GM19025 (cell line): ENCODE measurements at regions not wholly inside any gene's neighbourhood (a gene's known extent, or its start where the extent isn't known, plus 50 kb on each side); places are given as distances from the start of the nearest gene placed in this dataset.

Experiments
- ATAC-seq: cut with Tn5 transposase; IDR thresholded peaks from one replicate; pipeline ENCODE4 v1.9.1; 2021; ENCODE audit warnings: mild to moderate bottlenecking, low read depth, moderate library complexity; ENCODE audit not compliant: unreplicated experiment

DNA sequence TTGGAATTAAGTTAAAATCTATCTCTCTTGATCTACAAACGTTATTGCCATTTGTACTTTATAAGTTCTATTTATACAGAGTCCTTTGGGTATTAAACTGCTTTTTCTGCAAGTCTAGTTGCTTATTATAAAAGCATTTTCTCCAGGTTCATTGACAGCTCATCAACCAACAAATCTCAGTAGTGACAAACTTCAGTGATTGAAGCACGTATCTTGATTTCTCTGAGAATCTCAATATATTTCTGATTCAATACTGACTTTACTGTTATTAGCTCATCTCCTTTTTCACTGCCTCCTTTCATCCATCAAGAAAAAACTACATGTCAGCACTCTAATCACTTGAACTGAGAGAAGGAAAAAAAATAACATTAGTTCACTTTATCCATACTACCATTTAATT is 630.2 kb downstream of the ARAP2 start:
- no peak for ATAC-seq

DNA sequence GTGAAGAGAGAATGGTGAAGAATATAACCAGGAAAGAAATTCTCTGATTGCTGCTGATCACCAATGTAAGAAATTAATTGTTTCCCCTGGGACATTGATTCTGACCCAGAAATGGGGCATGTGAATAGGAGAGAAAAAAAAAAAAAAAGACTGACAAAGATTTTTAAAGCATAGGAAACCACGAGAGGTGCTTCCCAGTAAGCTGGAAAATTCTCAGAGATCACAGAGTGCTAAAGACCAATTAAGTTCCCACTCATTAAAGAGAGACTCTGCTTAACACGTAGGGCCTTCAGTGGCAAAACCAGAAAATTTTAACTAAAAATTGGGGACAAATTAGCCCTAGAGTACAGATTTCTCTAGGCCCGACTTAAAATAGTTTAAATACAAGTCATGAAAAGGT is 604.4 kb downstream of the ARAP2 start:
- no peak for ATAC-seq

DNA sequence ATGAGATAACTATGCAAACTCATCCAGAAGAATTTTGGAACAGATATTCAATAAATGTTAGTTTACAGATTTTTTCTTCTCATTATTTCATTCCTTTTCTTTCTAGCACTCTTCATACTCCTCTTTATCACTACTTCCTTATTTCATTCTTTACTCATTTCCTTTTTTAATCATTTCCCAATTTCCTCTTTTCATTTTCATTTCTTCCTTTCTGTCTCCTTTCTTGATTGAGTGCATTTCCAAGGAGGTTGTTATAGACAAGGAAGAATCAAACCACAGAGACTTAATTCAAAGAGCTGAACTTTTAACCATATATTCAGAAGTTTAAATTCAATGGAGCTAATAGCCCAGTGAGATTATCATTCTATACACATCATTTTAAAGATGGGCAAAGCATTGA is 600.7 kb downstream of the ARAP2 start:
- ATAC-seq, result no peak

DNA sequence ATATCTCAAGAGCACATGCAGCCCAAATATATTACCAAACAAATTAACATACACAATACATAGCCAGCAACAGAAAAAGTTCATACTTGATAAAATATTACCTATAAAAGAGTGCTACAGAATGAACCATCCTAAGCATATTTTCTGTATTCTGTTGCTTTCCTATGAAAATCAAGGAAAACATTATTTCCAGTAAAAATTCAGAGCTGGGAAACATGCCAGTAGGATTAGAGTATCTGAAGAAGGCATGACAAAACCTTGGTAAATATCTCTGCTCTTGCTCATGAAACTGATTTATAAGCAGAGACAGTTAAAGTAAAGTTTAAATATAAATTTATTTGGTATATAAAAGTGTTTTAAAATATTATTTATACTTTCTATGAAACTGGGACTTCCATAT is 599.7 kb downstream of the ARAP2 start:
- ATAC-seq, result no peak

DNA sequence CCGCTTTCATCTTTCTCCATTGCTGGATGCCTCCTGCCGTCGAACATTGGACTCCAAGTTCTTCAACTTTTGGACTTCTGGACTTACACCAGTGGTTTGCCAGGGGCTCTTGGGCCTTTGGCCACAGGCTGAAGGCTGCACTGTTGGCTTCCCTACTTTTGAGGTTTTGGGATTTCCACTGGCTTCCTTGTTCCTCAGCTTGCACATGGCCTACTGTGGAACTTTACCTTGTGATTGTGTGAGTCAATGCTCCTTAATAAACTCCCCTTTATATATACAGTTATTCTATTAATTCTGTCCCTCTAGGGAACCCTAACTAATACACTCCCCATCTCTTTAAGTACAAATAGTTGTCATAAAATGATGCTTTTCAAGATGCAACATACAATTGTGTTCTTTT is 595.3 kb downstream of the ARAP2 start:
- ATAC-seq, result no peak

DNA sequence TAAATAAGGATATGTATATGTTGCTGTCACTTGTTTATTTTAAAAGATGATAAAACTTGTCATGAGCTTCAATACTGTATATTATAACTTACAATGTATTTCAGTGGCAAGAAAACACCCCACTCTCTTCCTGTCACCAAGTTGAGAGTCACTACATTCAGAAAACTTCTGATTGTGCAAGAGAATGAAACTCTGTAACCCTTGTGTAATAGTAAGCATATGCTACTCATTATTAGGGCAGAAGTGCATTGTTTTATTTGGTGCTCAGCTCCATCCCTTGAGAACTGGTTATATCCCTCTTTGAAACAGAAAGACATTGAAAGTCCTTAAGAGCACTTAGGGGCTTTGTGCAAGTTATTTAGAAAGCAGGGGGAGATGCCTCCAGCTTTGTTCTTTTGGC is 594.5 kb downstream of the ARAP2 start:
- ATAC-seq, result no peak

DNA sequence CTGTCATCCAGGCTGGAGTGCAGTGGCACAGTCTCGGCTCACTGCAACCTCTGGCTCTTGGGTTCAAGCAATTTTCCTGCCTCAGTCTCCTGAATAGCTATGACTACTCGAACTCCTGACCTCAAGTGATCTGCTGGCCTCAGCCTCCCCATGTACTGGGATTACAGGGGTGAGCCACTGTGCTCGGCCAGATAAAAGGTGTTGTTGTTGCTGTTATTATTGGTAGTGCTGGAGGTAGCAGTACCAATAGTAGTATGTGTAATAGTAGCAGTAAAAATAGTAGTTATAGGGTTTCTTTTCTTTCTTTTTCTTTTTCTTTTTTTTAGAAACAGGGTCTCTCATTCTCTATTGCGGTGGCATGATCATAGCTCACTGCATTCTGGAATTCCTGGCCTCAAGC is 592.1 kb downstream of the ARAP2 start:
- ATAC-seq, result no peak

DNA sequence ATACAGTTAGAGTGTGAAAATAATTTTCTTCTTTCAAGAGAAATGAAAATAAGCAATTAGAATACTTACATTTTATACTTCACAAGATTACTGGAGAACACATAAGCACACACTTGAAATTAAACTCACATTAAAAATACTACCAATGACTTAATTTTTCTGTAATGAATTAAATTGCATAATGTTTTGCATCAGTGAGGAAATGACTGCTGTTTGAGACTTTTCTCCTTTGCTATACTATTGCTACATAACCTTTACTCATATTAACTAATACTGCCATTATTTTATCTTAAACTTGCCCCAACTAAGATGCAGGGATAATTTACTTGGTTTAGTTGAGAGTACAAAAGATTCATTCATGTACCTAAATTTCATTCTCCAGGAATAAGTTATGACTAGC is 590.9 kb downstream of the ARAP2 start:
- no peak for ATAC-seq

DNA sequence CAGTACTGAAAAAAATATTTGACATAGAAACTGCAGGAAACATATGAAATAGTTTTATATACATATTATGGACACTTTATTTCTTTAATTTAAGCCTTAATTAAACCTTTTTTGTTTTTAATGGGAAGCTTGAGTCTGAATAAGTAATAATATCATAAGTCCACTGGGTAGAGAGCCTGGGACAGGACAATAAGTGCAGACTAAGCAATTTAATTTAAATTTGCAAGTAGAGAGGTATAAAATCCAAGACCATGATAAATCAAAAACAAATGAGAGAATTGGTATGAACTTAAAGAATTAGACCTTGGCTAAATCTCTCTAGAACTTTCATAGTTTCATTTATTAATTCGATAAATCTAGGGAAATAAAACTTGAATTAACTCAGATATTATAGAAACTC is 571.2 kb downstream of the ARAP2 start:
- ATAC-seq, result no peak

DNA sequence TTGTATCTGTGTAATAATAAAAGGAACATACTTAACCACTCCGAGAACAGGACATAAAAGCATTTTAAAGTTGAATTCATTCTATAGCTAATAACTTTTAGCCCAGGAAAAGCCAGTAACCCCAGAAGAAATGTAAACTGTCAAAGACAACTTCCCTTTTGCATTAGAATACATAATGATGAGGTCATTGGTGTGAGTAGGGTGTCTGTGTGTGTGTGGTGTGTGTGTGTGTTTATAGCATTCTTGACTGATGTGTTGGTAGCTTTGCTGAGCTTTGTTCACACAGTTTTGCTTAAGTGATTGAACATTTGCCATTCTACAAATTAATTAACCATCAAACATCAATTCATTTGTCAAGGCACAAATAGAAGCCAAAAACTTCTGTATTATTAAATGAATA is 559.6 kb downstream of the ARAP2 start:
- ATAC-seq, result no peak

DNA sequence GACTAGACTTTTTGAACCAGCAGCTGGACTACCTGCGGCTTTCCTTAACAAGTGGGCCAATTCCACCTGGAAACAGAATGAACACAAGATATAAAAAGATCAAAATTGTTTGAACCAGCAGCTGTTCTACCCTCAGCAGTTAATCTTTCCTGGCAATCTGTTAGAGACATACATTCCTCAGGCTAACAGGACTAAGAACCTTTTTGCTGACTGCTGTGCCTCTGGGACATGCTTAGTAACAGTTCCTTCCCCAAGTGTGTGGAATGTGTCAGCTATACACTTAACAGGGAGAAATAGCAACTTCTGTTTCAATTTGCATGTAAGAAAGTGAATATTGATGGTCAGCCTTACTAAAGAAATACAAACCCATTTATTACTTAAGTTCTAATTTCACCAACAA is 554.4 kb downstream of the ARAP2 start:
- ATAC-seq, result no peak

DNA sequence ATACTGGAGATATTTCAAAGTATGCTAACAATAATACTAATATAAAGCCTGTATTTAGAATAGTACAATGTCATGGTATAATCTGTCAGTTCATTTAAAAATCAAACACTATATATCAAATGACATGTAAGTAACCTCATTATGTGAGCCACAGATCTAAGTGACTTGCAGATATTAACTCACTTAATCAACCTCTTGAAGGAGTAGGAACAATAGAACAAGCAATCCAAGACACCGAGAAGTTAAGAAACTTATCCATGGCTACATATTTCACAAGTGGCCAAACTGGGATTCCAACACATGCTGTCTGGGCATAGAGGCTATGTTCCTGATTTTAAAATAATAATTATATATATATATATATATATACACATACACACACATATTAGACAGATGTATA is 554.0 kb downstream of the ARAP2 start:
- ATAC-seq, result no peak

DNA sequence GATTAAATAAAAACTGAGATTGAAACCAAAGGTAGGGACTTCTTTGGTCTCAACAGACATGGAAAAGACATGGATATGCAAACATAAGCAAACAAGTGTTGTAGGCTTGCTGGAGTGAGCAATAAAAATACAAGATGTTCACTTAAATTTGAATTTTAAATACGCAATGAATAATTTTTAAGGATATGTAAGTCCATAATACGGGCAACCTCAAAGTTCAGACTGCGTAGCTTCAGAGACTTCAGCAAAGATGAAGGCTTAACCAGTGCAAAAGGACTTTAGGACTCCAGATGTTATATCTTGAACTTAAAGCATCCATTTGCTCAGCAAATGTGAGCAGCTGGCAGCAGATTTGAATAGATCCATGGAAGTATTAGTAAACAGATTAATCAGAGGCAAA is 549.3 kb downstream of the ARAP2 start:
- no peak for ATAC-seq

DNA sequence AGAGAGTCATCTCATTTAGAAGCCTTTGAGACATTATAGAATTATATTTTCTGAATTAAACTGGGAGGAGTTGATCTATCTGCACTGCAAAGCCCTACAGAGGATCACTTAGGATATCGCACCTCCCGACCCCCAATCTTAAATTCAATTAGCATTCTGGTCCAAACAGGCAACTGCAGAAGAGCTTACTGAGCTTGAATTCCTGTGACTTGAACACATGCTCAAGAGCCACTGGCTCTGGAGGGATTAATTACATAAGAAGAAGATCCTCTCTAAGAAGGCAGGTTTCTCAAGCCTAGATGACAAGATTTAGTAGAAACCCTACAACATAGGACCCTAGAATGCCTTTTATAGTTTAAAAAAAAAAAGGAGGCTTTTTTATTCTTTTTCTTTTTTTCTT is 548.9 kb downstream of the ARAP2 start:
- ATAC-seq, result no peak

DNA sequence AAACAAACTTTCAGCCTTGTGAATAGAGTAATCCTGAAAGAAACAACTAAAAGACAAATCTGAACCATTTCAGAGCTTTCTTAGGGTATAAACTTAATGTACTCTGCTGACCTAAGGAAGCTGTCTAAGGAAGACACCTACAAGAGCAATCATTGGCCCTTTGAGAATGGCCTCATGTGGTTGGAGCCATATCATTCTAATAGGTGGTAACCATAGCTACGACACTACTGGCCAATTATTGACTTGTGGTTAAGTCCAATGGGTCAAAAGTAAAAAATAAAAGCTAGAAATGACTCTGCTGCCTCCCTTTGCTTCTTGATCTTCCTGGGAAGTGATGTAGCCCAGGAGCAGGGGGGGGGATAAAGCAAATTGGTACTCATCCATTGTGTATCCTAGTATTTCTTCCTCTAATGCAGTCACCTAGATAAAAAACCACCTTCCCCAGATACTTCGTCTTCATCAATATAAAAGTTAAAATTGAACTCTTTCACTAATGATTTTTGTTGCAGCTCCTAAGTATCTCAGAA is 547.0 kb downstream of the ARAP2 start:
- ATAC-seq, result peak; percentile 83

DNA sequence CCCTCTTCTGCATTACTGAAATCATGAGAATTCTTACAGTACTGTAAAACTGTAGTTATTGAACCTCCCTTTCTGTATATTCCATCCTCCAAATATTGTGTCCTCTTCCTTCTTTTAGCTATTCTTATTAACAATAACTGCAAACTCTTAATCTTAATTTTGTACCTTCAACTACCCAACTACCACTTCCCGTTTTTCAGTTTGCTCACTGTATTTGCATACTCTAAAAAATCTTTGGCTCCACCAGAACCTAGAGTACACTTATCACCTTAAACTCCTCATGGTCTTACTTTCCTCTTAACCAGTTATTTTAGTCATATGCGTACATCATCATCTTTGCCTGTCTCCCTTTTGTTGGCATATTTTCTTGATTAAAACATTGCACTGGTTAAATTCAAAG is 543.7 kb downstream of the ARAP2 start:
- no peak for ATAC-seq

DNA sequence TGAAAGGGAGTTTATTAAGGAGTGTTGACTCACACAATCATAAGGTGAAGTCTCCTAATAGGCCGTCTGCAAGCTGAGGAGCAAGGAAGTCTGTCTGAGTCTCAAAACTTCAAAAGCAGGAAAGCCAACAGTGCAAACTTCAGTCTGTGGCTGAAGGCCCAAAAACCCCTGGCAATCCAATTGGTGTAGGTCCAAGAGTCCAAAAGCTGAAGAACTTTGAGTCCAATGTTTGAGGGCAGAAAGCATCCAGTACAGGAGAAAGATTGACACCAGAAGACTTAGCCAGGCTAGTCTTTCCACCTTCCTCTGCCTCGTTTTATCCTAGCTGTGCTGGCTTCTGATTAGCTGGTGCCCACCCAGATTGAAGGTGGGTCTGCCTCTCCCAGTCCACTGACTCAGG is 535.2 kb downstream of the ARAP2 start:
- ATAC-seq, result no peak

DNA sequence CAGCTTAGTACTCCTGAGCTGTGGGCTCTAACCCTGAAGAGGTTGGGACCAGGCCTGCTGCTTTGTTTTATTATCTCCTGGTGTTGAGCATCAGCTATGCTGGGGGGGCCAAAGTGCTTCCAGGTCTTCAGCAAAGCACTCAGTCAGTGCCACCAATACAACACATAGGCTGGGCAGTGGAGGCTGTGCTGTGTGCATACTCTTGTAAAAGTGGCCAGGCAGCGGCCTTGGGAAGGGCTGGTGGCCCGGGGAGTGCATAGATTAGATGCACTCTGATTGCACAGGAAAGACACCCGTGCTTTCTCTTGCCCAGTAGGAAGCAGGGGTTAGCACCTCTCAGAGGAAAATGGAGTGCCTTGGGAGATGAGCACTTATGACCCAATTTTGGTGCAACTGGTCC is 534.0 kb downstream of the ARAP2 start:
- no peak for ATAC-seq

DNA sequence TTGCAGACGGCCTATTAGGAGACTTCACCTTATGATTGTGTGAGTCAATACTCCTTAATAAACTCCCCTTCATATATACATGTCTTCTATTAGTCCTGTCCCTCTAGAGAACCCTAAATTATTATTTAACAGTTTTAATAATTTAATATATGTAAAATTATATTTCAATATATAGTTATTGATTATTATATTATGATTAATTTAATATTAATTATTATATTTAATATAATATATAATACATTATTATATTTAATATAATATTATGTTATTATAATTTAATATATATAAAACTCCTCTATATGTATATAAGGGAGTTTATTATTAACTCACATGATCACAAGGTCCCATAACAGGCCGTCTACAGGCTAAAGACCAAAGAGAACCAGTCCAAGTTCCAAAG is 533.2 kb downstream of the ARAP2 start:
- ATAC-seq, result no peak

DNA sequence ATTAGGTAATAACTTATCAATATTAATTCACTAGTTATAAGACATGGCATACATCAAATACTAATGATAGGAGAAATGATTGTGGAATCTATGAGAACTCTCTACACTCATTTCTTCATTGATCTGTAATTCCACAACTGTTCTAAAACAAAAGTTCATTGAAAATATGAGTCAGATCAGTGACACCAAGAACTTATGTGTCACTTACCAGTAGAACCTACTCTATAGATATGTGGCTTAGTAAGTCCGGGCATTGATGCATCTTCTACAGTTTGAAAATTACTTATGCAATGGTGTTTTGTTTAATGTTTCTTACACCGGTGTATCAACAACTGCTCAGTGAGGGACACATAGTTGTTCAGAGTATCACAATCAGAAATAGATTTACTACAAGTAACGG is 520.3 kb downstream of the ARAP2 start:
- no peak for ATAC-seq

DNA sequence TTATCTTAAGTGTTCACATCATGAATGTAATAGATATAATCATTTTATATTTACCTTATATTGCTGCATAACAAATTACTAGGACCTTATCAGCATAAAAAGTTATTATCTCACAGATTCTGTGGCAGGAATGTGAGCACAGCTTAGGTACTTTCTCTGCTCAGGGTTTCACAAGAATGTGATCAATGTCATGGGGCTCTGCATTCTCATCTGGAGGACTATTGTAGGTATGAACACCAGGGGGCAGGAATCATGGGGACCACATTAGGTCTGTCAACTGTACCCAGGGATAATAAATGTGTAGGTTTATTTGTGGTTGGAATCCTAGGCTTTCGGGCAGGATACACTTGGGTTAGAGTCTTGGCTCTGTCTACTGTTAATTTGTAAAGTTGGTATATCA is 519.2 kb downstream of the ARAP2 start:
- ATAC-seq, result no peak

DNA sequence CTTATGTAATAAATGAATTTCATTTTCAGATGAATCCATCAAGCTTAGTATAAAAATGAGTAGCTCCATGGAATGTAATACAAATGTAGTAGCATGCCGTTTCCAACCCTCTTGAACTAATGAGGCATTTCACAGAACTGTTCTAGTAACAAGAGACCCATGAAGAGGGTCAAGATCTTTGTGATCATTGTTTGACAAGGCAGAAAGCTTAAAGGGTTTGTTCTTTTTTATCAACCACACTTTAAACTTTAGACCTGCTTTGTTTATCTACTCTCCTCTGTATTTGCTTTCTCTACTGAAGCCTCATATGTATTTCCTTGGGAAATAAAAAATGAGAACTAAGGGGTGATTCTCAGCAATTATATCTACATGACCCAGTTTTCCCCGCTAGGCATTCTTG is 513.9 kb downstream of the ARAP2 start:
- no peak for ATAC-seq

DNA sequence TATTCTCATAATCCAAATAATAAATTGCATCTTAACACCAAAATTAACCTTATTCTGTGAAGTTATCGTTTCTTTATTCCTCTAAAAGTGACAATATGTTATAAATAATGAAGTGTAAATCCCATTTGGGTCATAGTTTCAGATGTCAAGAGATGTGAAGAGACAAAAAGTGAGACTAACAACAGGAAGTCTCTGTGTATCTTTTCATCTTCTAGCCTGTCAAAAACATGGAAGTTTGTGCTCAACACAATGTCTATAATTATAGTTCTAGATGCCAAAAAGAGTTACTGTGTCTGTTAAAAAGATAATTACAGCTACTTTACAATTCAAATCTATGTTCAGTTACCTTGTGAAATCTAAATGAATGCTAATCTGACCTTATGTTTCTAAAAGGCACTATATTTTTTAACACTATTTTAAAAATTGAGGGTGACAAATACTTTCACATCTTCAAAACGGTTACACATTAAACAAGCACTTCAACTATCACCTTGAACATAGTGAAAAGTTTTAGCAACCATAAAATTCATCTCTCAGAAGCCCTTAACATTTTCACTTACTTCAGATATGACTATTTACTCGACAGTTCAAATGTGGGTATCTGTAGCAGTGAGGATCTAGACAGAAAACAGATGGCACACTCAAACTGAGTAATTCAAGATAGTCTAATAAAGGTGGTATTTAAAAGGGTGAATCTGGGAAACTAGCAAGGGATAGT is 509.8 kb downstream of the ARAP2 start:
- ATAC-seq, result peak; percentile 70
